HG03342 (cell line): ENCODE measurements at regions not wholly inside any gene's neighbourhood (a gene's known extent, or its start where the extent isn't known, plus 50 kb on each side); places are given as distances from the start of the nearest gene placed in this dataset.
"Not testable (repeated sequence)": the region's sequence is repeated elsewhere in the genome, so short reads cannot be mapped to it uniquely, and the experiment has no call there.

Source experiments
- ATAC-seq: cut with Tn5 transposase; IDR thresholded peaks from one replicate; pipeline ENCODE4 v1.9.1; 2021; ENCODE audit warnings: mild to moderate bottlenecking, moderate library complexity; ENCODE audit not compliant: unreplicated experiment

DNA sequence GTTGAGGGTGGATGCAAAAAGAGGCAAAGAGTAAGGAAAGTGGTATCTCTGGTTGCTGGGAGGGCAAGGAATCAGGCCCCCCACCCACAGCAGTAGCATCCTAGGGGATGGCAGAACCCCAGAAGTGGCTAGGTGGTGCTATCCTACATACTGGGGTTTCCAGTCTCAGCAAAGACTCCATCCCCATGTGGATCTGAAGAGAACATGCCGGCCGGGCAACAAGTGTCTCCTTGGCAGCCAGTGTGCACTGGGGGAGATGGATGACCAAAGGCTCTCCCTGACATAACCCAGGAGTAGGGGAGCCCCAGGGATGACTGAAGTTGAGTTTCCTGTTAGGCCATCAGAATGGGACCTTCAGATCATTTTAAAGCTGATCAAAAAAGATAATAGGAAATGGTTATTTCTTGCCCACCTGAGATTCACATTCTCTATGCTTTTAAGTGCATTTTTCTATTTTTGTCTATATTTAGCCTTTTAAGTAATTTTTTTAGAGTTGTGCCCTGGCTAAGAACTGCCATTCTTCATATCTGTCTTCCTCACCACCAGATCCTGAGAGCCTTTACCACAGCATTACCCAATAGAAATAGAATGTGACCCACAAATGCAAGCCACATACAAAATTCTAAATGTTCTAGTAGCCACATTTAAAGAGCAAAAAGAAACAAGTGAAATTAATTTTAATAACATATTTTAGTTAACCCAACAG lies 78.7 kb upstream of the SMIM23 start:
- ATAC-seq: no peak

DNA sequence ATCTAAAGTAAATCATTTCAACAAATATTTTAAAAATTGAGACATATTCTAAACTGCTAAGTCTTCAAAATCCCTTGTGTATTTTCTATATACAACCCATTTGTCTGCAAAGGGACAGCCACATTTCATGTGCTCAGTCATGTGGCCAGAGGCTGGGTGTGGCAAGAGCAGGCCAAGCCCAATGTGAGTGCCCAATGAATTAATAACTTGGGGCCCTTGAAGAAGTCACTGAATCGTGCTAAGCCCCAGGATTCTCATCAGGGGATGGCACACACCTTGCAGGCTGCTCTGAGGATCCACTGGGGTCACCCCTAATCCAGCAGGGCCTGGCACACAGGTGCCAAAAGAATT lies 78.2 kb upstream of the SMIM23 start:
- no peak for ATAC-seq

DNA sequence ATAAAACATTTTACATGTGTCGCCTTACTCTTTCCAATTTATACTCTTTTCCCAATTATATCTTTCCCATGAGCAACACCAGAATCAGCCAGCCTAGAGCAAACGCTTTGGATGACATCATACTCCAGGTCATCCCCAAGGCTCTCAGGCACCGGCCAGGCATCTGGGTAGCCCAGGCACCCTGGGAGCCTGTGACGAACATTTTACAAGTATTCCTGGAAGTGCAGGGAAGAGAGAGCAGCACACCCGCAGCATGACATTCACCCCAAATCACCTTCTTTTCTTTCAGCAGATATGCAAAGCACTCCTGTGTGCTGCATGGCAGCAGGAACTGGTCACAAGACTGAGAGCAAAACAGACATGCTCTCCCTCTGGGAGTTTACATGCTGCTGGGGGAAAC lies 75.7 kb upstream of the SMIM23 start:
- ATAC-seq: no peak

DNA sequence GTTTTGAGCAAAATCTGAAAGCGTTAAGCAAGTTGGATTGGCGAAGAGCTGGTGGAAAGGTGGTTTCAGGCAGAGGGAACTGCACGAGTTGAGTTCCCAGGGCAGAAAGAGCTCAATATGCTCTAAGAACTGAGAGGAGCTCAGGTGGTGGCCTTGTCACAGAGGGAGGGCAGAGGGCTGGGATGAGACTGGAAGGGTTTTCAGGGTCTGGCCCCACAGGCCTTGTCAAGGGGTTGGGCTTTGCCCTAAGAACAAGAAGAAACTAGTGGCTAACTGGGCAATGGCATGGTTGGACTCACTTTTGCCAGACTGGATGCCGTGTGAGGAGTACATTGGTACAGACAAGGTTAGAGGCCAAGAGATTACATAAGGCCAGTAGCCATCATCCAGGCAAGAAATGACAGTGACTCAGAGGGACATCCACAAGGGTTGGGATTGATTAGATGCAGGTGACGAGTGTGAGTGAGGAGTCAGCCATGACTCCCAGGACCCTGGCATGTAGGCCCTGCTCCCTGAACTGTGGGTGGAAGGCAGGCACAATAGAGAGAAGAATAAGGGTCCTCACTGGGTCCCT lies 75.1 kb upstream of the SMIM23 start:
- ATAC-seq: no peak

DNA sequence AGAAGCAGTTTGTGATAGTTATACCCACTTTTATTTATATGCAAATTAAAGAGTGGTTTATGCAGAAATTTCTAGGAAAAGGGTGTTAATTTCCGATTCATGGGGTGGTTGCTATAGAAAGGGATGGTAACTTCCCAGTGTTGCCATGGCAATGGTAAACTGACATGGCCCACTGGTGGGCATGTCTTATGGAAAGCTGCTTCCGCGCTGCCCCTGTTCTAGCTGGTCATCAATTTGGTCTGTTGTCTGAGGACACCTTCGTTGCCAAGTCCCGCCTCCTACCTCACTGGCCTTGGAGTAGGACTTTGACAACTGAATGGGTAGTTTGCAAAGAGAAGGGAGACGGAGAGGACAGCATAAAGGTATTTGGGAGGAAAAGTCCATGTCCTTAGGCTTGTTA lies 74.0 kb upstream of the SMIM23 start:
- ATAC-seq: no peak

DNA sequence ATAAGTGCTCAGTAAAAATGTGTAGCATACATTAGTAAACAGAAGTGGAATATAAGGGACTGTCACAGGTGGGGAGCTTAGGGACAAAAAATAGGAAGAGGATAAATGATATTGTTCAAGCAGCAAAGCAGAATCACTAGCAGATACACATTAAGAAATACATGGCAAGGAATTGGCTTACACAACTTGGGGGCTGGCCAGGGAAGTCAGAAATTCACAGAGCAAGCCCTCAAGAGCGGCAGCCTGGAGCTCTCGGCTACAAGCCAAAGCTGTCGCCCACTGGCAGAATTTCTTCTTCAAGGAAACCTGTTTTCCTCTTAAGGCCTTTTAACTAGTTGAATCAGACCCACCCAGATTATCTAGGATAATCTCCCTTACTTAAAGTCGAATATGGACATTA lies 73.0 kb upstream of the SMIM23 start:
- ATAC-seq: no peak

DNA sequence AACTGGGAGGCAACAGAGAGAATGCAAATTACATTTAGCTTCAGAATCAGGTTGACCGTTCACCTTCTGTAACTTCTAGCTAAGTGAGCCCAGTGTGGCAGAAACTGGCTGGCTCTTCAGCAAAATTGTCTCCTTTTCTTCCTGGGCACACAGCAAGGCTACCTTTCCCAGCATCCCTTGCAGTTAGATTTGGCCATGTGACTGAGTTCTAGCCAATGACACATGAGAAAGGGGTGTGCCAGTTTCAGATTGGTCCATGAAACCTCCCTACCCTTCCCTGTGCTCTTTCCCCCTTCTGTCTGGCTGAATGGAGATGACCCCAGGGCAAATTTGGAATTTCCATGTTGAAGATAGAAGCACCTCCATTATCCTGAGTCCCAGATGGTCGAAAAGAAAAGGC lies 72.5 kb upstream of the SMIM23 start:
- no peak for ATAC-seq

DNA sequence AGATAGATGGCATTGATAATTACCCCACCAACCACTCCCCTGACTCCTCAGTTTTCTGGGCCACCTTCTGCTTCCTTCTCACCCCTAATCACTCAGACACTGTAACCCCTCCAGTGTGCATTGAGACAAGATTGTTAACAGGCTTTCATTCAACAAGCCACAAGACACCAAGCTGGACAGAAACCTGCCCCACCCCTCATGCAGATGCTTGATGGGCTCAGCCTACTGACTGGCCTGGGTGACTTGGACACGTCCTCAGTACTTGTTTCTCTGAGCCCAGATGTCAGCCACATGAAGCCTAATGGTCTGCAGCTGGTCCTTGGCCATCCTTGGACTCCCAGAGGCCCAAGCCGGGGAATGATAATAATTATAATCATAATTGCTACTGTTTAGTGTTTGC lies 71.4 kb upstream of the SMIM23 start:
- ATAC-seq: no peak

DNA sequence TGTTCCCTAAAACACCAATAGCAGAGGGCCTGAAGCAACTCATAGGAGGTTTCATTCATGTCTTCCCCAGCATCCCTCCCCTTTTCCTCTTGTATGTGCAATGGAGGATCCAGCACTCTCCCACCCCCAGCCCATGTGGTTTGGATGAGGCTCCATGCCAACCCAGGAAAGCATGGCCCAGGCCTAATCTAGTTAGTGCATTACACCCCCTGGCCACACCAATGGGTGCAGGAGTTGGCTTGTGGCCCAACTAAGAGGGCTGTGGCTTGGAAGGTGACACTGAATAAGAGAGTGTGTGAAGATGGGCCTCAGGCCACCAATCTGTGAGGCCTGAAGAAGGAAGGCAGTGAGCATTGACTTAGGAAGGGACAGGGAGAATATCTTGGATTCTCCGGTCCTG lies 70.8 kb upstream of the SMIM23 start:
- no peak for ATAC-seq

DNA sequence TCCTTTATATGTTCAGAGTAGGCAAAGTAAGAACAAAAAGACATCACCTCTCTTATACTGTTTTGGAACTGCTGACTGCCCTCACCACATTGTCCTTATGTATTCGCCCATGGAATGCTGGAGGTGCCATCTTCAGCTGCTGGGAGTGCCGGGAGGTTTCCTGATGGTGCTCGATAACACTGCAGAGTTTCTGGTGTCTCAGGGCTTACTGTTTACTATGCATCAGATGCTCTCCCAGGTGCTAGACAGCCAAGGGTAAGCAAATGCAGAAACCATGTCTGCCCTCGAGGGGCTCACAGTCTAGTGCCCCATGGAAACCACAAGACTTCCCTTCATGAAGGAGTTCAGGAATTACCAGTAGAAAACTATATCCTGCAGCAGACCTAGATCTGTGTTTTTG lies 70.1 kb upstream of the SMIM23 start:
- ATAC-seq: no peak

DNA sequence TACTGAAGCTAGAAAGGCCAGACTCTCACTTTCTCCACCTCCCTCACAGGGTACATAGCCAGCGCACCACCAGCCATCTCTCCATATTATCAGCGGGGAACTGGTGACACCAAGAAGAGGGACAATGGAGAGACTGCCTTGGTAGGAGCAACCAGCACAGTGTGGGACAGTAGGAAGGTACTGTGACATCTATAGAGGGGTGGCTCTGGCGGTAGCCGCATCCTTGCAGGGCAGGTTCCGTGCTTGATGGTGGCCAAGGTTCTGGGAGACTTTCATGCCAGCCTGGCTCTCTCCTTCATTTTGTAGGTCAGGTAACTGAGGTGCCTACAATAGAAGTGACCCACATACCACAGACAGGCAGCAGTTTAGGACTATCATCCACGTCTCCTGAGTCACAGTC lies 65.5 kb upstream of the SMIM23 start:
- no peak for ATAC-seq

DNA sequence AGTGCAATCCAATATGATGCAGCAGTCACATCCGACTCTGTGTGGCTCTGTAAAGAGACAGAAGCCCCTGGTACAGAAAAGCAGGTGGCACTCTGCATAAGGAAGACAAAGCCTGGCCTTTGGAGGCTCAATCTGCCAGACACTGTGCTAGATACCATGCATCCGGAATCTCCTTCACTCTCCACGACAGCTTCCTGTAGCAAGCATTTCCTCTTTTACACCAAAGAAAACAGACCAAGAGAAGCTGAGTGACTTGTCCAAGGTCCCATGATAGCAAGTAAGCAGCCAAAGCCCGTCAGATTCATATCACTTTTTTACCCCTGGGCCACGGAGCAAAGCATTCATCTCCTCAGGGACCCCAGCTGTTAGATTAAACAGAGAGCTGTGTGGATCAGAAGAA lies 64.2 kb upstream of the SMIM23 start:
- no peak for ATAC-seq

DNA sequence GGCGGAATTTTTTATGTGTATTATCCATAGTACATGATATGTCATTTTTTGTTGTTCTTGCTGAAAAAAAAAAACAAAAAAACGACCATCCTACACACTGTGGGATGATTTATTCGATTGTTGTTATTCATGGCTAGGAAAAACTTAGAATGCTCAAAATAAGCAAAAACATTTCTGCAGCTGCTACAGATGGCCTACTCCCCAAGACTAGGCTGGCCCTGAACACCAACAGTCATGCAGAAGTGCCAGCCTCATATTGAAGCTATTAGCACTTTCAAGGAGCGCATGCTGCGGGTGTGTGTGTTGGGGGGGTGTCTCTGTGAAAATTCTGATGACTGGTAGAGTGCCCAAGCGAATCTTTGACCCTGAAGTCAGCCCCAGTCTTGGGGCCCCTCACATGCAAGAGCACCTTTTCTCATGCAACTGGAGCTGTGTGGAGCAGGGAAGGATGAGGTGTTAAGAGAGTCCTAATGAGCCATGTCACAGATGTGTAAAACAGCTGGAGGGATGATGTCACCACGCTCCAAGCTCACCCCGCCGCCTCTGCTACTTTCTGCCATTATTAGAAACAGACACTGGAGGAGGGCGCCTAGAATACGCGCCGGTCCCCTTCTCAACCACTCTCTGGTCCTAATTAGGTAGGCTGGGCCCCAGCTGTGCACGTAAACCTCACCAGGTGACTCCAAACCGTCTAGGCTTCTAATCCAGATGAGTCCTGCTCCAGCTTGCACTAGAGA lies 61.0 kb upstream of the SMIM23 start:
- no peak for ATAC-seq

DNA sequence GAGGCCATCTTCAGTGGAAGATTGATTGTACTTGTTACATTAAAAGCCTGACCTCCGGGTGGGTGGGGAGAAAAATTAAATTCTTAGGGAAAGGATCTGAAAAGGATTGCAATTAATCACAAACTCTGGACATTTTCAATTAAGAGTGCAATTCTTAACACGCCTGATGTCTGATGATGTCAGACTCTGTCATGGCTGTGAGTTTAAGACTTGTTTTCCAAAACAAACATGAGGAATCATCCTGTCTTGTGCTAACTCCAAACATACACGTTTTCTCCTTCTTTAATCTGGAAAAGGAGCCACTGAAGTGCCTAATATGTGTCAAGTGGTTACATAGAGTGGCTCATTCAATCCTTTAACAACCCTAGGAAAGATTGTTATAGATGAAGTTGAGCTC lies 60.4 kb upstream of the SMIM23 start:
- ATAC-seq: no peak

DNA sequence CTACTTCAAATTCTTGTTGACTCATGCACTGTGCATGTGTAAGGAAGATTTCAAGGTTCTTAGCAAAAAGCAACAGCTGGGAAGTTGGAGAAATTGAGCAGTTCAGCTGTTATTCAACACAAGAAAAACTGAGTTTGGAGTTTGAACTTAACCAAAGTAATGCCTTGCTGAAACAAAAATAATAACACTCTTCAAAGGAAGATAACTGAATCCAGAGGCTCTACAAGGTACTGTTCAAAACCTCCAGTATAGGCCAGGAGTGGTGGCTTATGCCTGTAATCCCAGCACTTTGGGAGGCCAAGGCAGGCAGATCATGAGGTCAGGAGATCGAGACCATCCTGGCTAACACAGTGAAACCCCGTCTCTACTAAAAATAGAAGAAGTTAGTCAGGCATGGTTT lies 58.8 kb upstream of the SMIM23 start:
- ATAC-seq: not testable (repeated sequence)

DNA sequence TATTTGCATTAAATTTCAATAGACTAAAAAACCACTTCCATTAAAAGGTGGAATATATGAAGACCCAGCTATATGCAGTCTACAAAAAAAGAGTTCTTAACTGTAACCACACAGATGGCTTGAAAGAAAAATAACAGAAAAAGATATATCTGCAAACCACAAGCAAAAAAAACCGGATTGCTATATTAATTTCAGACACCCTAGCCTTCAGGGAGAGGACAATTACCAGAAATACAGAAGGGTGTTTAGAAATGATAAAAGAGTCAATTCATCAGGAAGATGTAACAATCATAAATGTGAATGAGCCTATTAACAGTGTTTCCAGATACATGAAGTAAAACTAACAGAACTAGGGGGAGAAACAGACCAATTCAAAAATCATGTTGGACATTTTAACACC lies 56.9 kb upstream of the SMIM23 start:
- no peak for ATAC-seq
